HG03108 (cell line): ENCODE measurements at regions not wholly inside any gene's neighbourhood (a gene's known extent, or its start where the extent isn't known, plus 50 kb on each side); places are given as distances from the start of the nearest gene placed in this dataset.
"Not testable (repeated sequence)": the region's sequence is repeated elsewhere in the genome, so short reads cannot be mapped to it uniquely, and the experiment has no call there.

ENCODE experiments used
- ATAC-seq: cut with Tn5 transposase; IDR thresholded peaks from one replicate; pipeline ENCODE4 v1.9.1; 2021; ENCODE audit warnings: moderate library complexity; ENCODE audit not compliant: unreplicated experiment

GRCh38 chr6:91280494-91280830, 693.6 kb upstream of the MAP3K7 start:
- no peak for ATAC-seq

- no peak for ATAC-seq
Measured at GRCh38 chr6:91279740-91280493, 693.0 kb upstream of the MAP3K7 start.

- ATAC-seq: no peak
Measured at GRCh38 chr6:91278416-91278815, 691.5 kb upstream of the MAP3K7 start.

- ATAC-seq: no peak
Measured at GRCh38 chr6:91276315-91276714, 689.4 kb upstream of the MAP3K7 start.

- ATAC-seq: no peak
Measured at GRCh38 chr6:91273729-91274128, 686.9 kb upstream of the MAP3K7 start.

GRCh38 chr6:91271807-91272206, 684.9 kb upstream of the MAP3K7 start:
- ATAC-seq: no peak

- no peak for ATAC-seq
Measured at GRCh38 chr6:91268941-91269340, 682.1 kb upstream of the MAP3K7 start.

- ATAC-seq: no peak
Measured at GRCh38 chr6:91267246-91267645, 680.4 kb upstream of the MAP3K7 start.

- ATAC-seq: no peak
Measured at GRCh38 chr6:91266156-91266555, 679.3 kb upstream of the MAP3K7 start.

- no peak for ATAC-seq
Measured at GRCh38 chr6:91243436-91243835, 656.6 kb upstream of the MAP3K7 start.

GRCh38 chr6:91242614-91242949, 655.7 kb upstream of the MAP3K7 start:
- no peak for ATAC-seq

GRCh38 chr6:91241946-91242613, 655.2 kb upstream of the MAP3K7 start:
- no peak for ATAC-seq

- ATAC-seq: no peak
Measured at GRCh38 chr6:91240878-91241603, 654.2 kb upstream of the MAP3K7 start.

- no peak for ATAC-seq
Measured at GRCh38 chr6:91221072-91221720, 634.3 kb upstream of the MAP3K7 start.

- ATAC-seq: no peak
Measured at GRCh38 chr6:91213229-91213901, 626.5 kb upstream of the MAP3K7 start.

- ATAC-seq: no peak
Measured at GRCh38 chr6:91198588-91199255, 611.9 kb upstream of the MAP3K7 start.

GRCh38 chr6:91196729-91197128, 609.9 kb upstream of the MAP3K7 start:
- no peak for ATAC-seq

- ATAC-seq: no peak
Measured at GRCh38 chr6:91193446-91193845, 606.6 kb upstream of the MAP3K7 start.

- not testable (repeated sequence) for ATAC-seq
Measured at GRCh38 chr6:91190041-91190440, 603.2 kb upstream of the MAP3K7 start.

- ATAC-seq: no peak
Measured at GRCh38 chr6:91185072-91185471, 598.2 kb upstream of the MAP3K7 start.

GRCh38 chr6:91181416-91181815, 594.5 kb upstream of the MAP3K7 start:
- ATAC-seq: no peak
